Keratinocyte (primary cell): ENCODE measurements at regions not wholly inside any gene's neighbourhood (a gene's known extent, or its start where the extent isn't known, plus 50 kb on each side); places are given as distances from the start of the nearest gene placed in this dataset.

Experiments
- CTCF ChIP-seq, 3 experiments: IDR thresholded peaks in 1 of 3; conservative IDR thresholded peaks in 1 of 3; optimal IDR thresholded peaks in 1 of 3; 2 replicates in 2 of 3; 3 replicates in 1 of 3; pipeline versions ENCODE3 to v1.5.1; 2011; ENCODE audit warnings: low read length in 3 of 3, mild to moderate bottlenecking in 3 of 3, moderate library complexity in 2 of 3, control low read depth in 1 of 3, inconsistent platforms in 1 of 3; ENCODE audit not compliant: insufficient read depth in 2 of 3; ENCODE audit errors: extremely low read depth in 1 of 3
- EZH2 ChIP-seq: IDR thresholded peaks from one replicate; pipeline ENCODE4 v1.6.1; 2012; ENCODE audit warnings: inconsistent platforms, mild to moderate bottlenecking, low read length, moderate library complexity

- TF ChIP-seq CTCF (optimal IDR thresholded peaks at IDR 0.05 in 1 of 3, IDR thresholded peaks at IDR 0.05 in 1 of 3, conservative IDR thresholded peaks at IDR 0.05 in 1 of 3; ENCODE audit: extremely low read depth in 1 of 3, insufficient read depth in 2 of 3, low read length in 3 of 3) (no peak), EZH2 (no peak)
Measured at GRCh38 chr6:72519871-72520270, 102.0 kb upstream of the KCNQ5 start.
